ENCODE measurements at regions not wholly inside any gene's neighbourhood (a gene's known extent, or its start where the extent isn't known, plus 50 kb on each side); places are given as distances from the start of the nearest gene placed in this dataset.

GRCh38 chr14:58846682-58847465 lies 209.1 kb downstream of the DACT1 start:
- TF ChIP-seq CTCF (IDR thresholded peaks at IDR 0.05): no peak
- TF ChIP-seq POLR2A (IDR thresholded peaks at IDR 0.05): no peak
- no peak for TF ChIP-seq POLR2AphosphoS5 (IDR thresholded peaks at IDR 0.05; ENCODE audit: insufficient read depth in 1 of 2, low read depth in 1 of 2)

Data from vagina (tissue), 2 donors.